ENCODE measurements at regions not wholly inside any gene's neighbourhood (a gene's known extent, or its start where the extent isn't known, plus 50 kb on each side); places are given as distances from the start of the nearest gene placed in this dataset.

DNA sequence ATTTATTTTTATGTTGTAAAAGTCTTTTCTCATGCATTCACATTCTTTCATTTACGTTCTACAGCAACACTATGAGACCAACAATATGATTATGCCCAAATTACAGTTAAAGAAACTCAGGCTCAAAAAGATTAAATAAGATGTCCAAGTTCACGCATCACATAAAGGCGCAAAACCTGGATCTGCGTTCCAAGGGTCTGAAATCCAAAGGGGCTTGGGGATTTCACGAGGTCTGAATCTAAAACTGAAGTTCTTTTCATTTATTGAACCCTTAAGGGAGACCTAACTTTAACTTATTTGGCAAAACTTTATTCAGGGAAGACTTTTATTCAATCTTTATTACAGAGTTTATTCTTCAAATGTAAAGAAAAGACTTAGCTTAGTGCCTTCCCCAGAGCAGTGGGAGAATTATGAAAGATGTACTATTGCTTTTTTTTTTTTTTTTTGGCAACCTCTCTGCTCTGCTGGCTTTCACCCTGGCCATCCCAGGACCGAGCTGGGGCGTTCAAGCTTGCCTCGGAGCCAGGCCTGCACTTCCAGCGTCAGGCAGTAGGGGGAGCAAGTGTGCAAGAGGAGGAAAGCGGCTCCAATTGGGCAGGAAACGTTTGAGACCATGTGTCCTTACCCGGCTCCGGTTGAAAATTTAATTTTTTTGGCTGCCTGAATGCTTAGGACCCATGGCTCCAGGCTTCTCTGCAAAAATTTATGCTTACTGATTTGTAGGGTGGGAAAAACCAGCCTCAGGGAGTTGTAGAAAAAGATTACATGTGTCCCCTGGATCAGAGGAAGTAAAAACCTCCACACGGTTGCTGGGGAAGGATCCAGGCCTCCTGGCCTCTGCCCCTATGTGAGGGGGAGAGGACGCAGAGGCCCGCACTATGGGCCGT lies 344.3 kb upstream of the KLF3 start (continued):
- TF ChIP-seq, protein P1, sequence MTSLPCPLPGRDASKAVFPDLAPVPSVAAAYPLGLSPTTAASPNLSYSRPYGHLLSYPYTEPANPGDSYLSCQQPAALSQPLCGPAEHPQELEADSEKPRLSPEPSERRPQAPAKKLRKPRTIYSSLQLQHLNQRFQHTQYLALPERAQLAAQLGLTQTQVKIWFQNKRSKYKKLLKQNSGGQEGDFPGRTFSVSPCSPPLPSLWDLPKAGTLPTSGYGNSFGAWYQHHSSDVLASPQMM (CRISPR knock-in tag; IDR thresholded peaks at IDR 0.05), result no peak
- TF ChIP-seq MIER1 (IDR thresholded peaks at IDR 0.05; ENCODE audit: low read depth), result no peak
- TF ChIP-seq TRIM28 (IDR thresholded peaks at IDR 0.05), result no peak
- TF ChIP-seq SMAD1 (IDR thresholded peaks at IDR 0.05; ENCODE audit: low read depth, low read length, partially characterized antibody), result no peak
- TF ChIP-seq CHD1 (IDR thresholded peaks at IDR 0.05; ENCODE audit: low read length), result no peak
- TF ChIP-seq ZNF253 (CRISPR knock-in tag; conservative IDR thresholded peaks at IDR 0.05), result no peak
- peak; percentile 83 for TF ChIP-seq L3MBTL2 (IDR thresholded peaks at IDR 0.05)
- no peak for TF ChIP-seq ZNF445 (CRISPR knock-in tag; IDR thresholded peaks at IDR 0.05; ENCODE audit: low read depth)
- TF ChIP-seq, protein P2, sequence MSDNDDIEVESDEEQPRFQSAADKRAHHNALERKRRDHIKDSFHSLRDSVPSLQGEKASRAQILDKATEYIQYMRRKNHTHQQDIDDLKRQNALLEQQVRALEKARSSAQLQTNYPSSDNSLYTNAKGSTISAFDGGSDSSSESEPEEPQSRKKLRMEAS (CRISPR knock-in tag; IDR thresholded peaks at IDR 0.05), result peak; percentile 50; the same call in 1 of the 2 replicates
- TF ChIP-seq JUND (IDR thresholded peaks at IDR 0.05; ENCODE audit: borderline replicate concordance, low read depth, low read length), result peak; percentile 33; the same call in 1 of the 2 replicates
- TF ChIP-seq JUND (tag; IDR thresholded peaks at IDR 0.05; ENCODE audit: borderline replicate concordance, low read depth, low read length), result peak; percentile 45; the same call in 1 of the 3 replicates
- TF ChIP-seq SMAD2 (IDR thresholded peaks at IDR 0.05; ENCODE audit: low read depth, low read length), result no peak
- TF ChIP-seq ZNF384 (IDR thresholded peaks at IDR 0.05; ENCODE audit: low read depth, low read length), result peak; percentile 88
- TF ChIP-seq CEBPB (tag; IDR thresholded peaks at IDR 0.05), result no peak
- TF ChIP-seq RHOXF2B (CRISPR knock-in tag; conservative IDR thresholded peaks at IDR 0.05), result no peak
- TF ChIP-seq KLF6 (CRISPR knock-in tag; IDR thresholded peaks at IDR 0.05; ENCODE audit: borderline replicate concordance), result no peak
- TF ChIP-seq ZNF347 (CRISPR knock-in tag; IDR thresholded peaks at IDR 0.05; ENCODE audit: low read depth), result no peak
- TF ChIP-seq, protein P3, sequence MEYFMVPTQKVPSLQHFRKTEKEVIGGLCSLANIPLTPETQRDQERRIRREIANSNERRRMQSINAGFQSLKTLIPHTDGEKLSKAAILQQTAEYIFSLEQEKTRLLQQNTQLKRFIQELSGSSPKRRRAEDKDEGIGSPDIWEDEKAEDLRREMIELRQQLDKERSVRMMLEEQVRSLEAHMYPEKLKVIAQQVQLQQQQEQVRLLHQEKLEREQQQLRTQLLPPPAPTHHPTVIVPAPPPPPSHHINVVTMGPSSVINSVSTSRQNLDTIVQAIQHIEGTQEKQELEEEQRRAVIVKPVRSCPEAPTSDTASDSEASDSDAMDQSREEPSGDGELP (CRISPR knock-in tag; IDR thresholded peaks at IDR 0.05; ENCODE audit: borderline replicate concordance), result peak; percentile 62; the same call in 1 of the 2 replicates
- TF ChIP-seq CHD4 (IDR thresholded peaks at IDR 0.05; ENCODE audit: insufficient read depth, insufficient replicate concordance, low read depth, low read length, poor library complexity, severe bottlenecking), result peak; percentile 51
- TF ChIP-seq ZNF408 (CRISPR knock-in tag; IDR thresholded peaks at IDR 0.05; ENCODE audit: low read depth), result no peak
- TF ChIP-seq NFIC (IDR thresholded peaks at IDR 0.05), result peak; percentile 36; the same call in 1 of the 2 replicates
- TF ChIP-seq GABPA (tag; conservative IDR thresholded peaks at IDR 0.05; ENCODE audit: low read depth), result peak; percentile 46
- TF ChIP-seq ZBTB7A (IDR thresholded peaks at IDR 0.05; ENCODE audit: borderline replicate concordance, control insufficient read depth, low read depth, low read length), result no peak; the same call in 1 of the 2 replicates
- TF ChIP-seq CSDE1 (IDR thresholded peaks at IDR 0.05), result no peak
- no peak for TF ChIP-seq CCNT2 (IDR thresholded peaks at IDR 0.05; ENCODE audit: borderline replicate concordance, extremely low read depth, insufficient read length, low read depth, low read length)
- 0 out of 2 replicates have a peak, but pooled peaks have one; percentile 55 for TF ChIP-seq SMARCA5 (IDR thresholded peaks at IDR 0.05)
- peak; percentile 18; the same call in 1 of the 2 replicates for TF ChIP-seq PHF21A (IDR thresholded peaks at IDR 0.05; ENCODE audit: borderline replicate concordance, low read depth)

Data from K562 (cell line).